ENCODE measurements at regions not wholly inside any gene's neighbourhood (a gene's known extent, or its start where the extent isn't known, plus 50 kb on each side); places are given as distances from the start of the nearest gene placed in this dataset.
A peak's percentile ranks its signal among the peaks of the same experiment; 100 is the strongest.

DNA sequence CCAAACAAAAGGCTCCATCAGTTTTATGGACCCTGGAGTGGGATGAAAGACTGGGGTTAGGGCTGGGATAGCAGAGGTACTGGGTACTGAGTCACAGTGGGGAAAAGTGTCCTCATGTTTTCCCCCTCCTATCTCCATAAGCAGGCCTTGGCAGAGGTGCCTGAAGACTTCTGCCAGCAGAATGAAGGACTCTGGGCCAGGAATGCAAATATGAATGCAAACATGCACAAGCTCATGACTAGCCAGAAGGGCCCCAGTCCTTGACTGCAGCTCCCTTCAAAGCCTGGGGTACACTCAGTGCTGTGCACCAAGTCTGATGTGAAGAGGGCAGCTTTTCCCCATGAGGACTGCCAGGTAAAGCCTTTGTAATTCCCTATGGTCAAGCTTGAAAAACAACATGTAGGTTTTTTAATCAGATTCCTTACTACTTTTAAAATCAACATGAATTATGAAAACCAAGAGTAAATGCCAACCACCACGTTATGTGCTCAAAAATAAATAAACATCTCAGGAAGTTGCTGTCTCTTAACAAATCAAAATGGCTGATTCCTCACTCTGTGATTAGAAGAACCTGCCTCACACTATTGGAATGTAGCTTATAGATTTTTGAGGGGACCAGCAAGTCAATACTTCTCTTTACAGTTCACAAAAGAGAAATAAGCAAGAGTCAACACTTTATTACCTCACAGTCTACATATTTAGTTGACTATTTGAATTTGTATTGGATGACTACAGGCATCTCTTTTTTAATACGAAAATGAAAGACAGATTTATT lies 1512.0 kb downstream of the ARAP2 start:
- FAIRE-seq, result no peak
- TF ChIP-seq CBX8 (IDR thresholded peaks at IDR 0.05; ENCODE audit: borderline replicate concordance, low read depth, low read length) (no peak), ASH2L (IDR thresholded peaks at IDR 0.05; ENCODE audit: low read length) (no peak), SP4 (IDR thresholded peaks at IDR 0.05; ENCODE audit: low read length) (no peak), RBBP5 (IDR thresholded peaks at IDR 0.05; ENCODE audit: borderline replicate concordance, low read depth, low read length) (no peak), GTF2F1 (IDR thresholded peaks at IDR 0.05; ENCODE audit: borderline replicate concordance, low read depth, low read length) (no peak), EP300 (IDR thresholded peaks at IDR 0.05; ENCODE audit: borderline replicate concordance in 1 of 2, low read depth in 2 of 2, low read length in 2 of 2) (no peak), POU5F1 (IDR thresholded peaks at IDR 0.05; ENCODE audit: low read depth, low read length) (no peak), RNF2 (IDR thresholded peaks at IDR 0.05; ENCODE audit: borderline replicate concordance, low read depth, low read length, missing control alignments, poor library complexity, severe bottlenecking) (no peak), RAD21 (IDR thresholded peaks at IDR 0.05 in 1 of 2, conservative IDR thresholded peaks at IDR 0.05 in 1 of 2; ENCODE audit: low read depth in 2 of 2, low read length in 2 of 2) (no peak)
- TF ChIP-seq, protein P1, sequence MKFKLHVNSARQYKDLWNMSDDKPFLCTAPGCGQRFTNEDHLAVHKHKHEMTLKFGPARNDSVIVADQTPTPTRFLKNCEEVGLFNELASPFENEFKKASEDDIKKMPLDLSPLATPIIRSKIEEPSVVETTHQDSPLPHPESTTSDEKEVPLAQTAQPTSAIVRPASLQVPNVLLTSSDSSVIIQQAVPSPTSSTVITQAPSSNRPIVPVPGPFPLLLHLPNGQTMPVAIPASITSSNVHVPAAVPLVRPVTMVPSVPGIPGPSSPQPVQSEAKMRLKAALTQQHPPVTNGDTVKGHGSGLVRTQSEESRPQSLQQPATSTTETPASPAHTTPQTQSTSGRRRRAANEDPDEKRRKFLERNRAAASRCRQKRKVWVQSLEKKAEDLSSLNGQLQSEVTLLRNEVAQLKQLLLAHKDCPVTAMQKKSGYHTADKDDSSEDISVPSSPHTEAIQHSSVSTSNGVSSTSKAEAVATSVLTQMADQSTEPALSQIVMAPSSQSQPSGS (IDR thresholded peaks at IDR 0.05; ENCODE audit: low read length), result no peak

More for the DNA sequence above, 1512.0 kb downstream of the ARAP2 start:
- Histone ChIP-seq H2BK20ac (ENCODE audit: low read length) (no peak overlapping the region), H3K79me1 (ENCODE audit: low read depth, low read length) (no peaks in the 10 kb centered on the region), H3K18ac (ENCODE audit: extremely low read depth, low read length) (no peak overlapping the region), H3K4me3 (ENCODE audit: extremely low read depth in 1 of 4, insufficient read depth in 2 of 4, low read depth in 3 of 4, low read length in 4 of 4) (no peak overlapping the region), H2BK120ac (replicated peaks; ENCODE audit: low read depth, low read length) (no peak overlapping the region), H4K20me1 (replicated peaks in 1 of 2; ENCODE audit: control insufficient read depth in 1 of 2, insufficient read depth in 2 of 2, low read length in 2 of 2) (no peaks in the 10 kb centered on the region), H3K56ac (replicated peaks; ENCODE audit: insufficient read length, low read depth, low read length) (no peak overlapping the region), H3K4ac (replicated peaks; ENCODE audit: insufficient read length, low read depth, low read length) (no peak overlapping the region), H4K91ac (replicated peaks; ENCODE audit: insufficient read length, low read length) (no peak overlapping the region), H2BK15ac (ENCODE audit: low read length) (no peak overlapping the region), H3K4me1 (replicated peaks in 1 of 4; ENCODE audit: control insufficient read depth in 3 of 4, insufficient read depth in 4 of 4, low read length in 3 of 4) (peaks cover 0 to 3% (median 0%) of the 10 kb centered on the region in 4 experiments; a peak in 1 of 7 replicates), H3K23ac (ENCODE audit: insufficient read length) (no peak overlapping the region), H3K9me3 (ENCODE audit: insufficient read depth in 2 of 2, low read depth in 1 of 2, low read length in 1 of 2) (no peaks in the 10 kb centered on the region), H3K14ac (ENCODE audit: insufficient read length) (no peak overlapping the region), H2AFZ (ENCODE audit: low read length) (peak overlapping the region; percentile 41), H3K36me3 (ENCODE audit: control insufficient read depth in 2 of 4, insufficient read depth in 4 of 4, low read length in 3 of 4) (no peaks in the 10 kb centered on the region), H4K5ac (ENCODE audit: insufficient read length, low read depth, low read length) (no peak overlapping the region), H3K27me3 (replicated peaks in 1 of 4; ENCODE audit: control insufficient read depth in 3 of 4, extremely low read depth in 1 of 4, insufficient read depth in 3 of 4, low read length in 3 of 4) (no peaks in the 10 kb centered on the region), H3K27ac (ENCODE audit: low read depth, low read length) (no peak overlapping the region), H3K23me2 (ENCODE audit: low read depth, low read length) (no peaks in the 10 kb centered on the region), H4K8ac (ENCODE audit: extremely low read depth, insufficient read depth, low read length) (no peak overlapping the region), H3K9ac (replicated peaks in 1 of 4; ENCODE audit: extremely low read depth in 1 of 4, low read depth in 3 of 4, low read length in 3 of 4) (no peak overlapping the region), H2BK12ac (ENCODE audit: low read depth, low read length) (no peak overlapping the region), H3K79me2 (ENCODE audit: control insufficient read depth in 1 of 2, insufficient read depth in 2 of 2, low read length in 2 of 2) (no peaks in the 10 kb centered on the region), H2BK5ac (ENCODE audit: low read depth, low read length) (no peak overlapping the region), H2AK5ac (ENCODE audit: low read depth, low read length) (no peak overlapping the region), H3K4me2 (ENCODE audit: insufficient read depth in 1 of 2, low read depth in 2 of 2, low read length in 2 of 2) (no peak overlapping the region)
- ChIA-PET POLR2A (ENCODE audit: partially characterized antibody) (no interaction called here), CTCF (ENCODE audit: partially characterized antibody) (interaction anchor here (1.2 kb wide), 1 partner anchor 12 kb away, joined by 3 read pairs; no protein-coding TSS in a partner anchor)
- no peak for DNase-seq (ENCODE audit: low read depth in 1 of 2, low spot score in 2 of 2)
- WGBS, 2 experiments (ENCODE audit: extremely low coverage in 1 of 2, insufficient coverage in 1 of 2, insufficient read length in 1 of 2, insufficient replicate concordance in 2 of 2, low coverage in 1 of 2, low lambda C conversion rate in 2 of 2, missing lambda C conversion rate in 1 of 2), result 87% methylated on average over 2 of the region's 2 CpGs; no CpG with 5 or more reads in 1 of the 2 experiments
